NCI-H1436 treated with DMSO at 0.1 percent for 48 hours (cell line): ENCODE measurements at regions not wholly inside any gene's neighbourhood (a gene's known extent, or its start where the extent isn't known, plus 50 kb on each side); places are given as distances from the start of the nearest gene placed in this dataset.

Source experiments
- DNase-seq: peaks from one replicate; lab custom pipeline; 2025; lab: John Stamatoyannopoulos, UW

DNA sequence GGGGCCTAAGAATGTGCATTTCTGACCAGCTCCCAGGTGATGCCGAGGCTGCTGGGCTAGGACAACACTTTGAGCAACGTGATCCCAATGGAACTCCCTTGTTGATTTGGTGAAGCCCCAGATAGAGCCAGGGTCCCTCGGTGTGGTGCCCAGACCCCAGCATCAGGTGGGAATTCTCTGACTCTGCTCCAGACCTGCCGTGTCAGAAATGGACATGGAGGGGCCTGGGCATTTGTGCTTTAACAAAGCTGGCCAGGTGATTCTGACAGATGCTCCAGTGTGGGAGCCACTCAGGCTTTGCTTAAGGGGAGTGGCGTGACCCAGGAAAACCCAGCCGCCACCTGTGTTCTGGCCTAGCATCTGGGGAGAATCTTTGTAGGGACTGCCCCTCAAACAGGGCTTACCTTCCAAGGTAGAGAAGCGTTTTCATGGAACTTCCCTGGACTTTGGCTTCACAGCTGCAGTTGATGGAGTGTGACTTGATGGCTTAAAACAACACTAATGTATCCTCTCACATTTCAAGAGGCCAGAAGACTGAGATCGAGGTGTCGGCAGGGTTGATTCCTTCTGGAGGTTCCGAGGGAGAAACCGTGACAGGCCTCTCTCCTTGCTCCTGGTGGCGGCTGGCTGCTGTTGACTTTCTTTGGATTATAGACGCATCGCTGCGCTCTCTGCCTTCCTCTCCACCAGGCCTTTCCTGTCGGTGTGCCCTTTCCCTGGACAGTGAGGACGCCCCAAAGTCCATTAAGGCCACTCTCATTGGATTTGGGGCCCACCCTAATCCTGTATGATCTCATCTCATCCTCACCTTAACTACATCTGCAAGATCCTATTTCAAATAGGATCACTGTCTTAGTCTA lies 57.0 kb upstream of the HDAC4 start:
- DNase-seq = no peak

DNA sequence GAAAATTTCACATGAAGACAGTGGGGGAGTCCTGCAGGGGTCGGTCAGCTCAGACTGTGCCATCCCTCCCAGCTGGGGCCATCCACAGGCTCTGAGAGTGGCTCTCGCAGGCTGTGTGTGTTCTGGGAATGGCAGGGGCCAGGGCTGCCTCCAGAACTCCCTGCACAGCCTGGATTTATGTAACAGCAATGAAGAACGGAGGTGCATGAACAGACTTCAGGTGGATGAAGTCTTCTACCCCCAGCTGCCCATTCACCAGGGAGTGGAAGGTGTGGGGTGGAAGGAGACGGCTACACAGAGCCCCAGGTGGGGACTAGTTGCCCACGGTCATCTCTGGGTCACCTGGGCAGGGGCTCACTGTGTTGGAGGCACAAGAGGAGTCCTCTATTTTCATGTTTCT lies 56.1 kb upstream of the HDAC4 start:
- no peak for DNase-seq

DNA sequence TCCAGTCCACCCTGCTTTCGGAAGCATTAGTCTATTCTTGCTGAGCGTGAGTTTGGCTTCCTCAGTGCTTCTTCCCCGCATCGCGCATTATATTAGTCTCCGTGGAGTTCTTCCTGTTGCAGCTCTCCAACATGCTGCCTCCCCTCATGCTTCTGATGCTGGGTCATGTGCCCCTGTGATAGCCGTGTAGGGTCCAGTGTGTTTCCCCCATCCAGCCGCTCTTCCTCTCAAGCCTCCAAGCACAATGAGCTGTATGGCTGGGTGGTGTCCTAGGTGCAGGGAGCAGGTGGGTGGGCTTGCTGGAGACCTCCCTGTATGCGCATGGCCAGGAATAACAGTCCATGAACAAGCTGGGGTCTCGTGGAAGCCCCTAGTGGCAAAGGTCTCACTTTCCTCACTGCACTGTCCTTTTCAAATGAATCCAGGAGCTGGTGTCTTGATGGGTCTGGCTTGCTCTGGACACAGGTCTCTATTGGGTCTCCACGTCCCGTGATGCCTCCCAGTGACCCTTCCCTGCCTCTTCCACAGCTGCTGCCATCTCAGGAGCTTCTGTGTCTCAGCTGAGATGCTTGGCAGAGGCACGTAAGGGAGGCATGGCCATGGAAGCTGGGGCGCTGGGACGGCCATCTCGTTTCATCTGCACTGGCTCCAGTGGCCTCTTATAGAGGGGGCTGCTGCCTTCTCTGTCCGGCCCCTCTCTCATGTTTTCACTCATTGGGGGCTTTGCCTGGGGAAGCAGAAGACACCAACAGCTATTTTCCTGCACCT lies 54.8 kb upstream of the HDAC4 start:
- no peak for DNase-seq

DNA sequence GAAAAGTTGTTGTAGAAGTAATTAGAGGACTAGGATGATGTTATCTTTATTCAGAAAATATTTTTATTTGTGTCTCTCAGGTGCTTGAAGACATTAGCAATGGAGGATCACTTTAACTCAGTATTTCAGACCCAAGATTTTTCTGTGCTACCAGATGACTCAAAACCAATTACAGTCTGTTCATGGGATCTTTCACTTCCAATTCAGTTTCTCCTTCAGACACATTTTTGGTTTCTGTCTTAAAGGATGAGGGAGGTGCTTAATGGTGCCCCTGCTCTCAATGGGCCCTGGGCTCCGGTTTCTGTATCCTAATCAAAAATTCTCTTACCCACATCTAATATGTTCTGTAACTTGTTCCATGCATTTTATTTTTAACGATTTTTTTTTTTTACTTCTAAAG lies 53.7 kb upstream of the HDAC4 start:
- no peak for DNase-seq
